K562 (cell line): ENCODE measurements at regions not wholly inside any gene's neighbourhood (a gene's known extent, or its start where the extent isn't known, plus 50 kb on each side); places are given as distances from the start of the nearest gene placed in this dataset.
"Not testable (repeated sequence)": the region's sequence is repeated elsewhere in the genome, so short reads cannot be mapped to it uniquely, and the experiment has no call there.

Experiments used
- ATF3 ChIP-seq, 2 experiments: fragments of 450-650 bp in 1 of 2; sonication (generic) in 1 of 2; formaldehyde crosslinking in 1 of 2; IDR thresholded peaks in 1 of 2; conservative IDR thresholded peaks in 1 of 2; 2 replicates each; pipeline versions ENCODE4 v1.6.1 to v1.8.1; 2016 to 2023; ENCODE audit warnings: mild to moderate bottlenecking in 2 of 2, moderate library complexity in 2 of 2, inconsistent platforms in 1 of 2, missing genetic modification reagents in 1 of 2
- KAT7 ChIP-seq: sonication (generic); formaldehyde crosslinking; IDR thresholded peaks from 2 replicates; pipeline ENCODE4 v1.8.0; 2022; ENCODE audit warnings: missing genetic modification reagents, mild to moderate bottlenecking, borderline replicate concordance
- NFYB ChIP-seq: IDR thresholded peaks from 2 replicates; pipeline ENCODE4 v1.6.1; 2011; ENCODE audit warnings: mild to moderate bottlenecking, moderate library complexity; ENCODE audit not compliant: insufficient read length; ENCODE audit errors: extremely low read depth
- POLR2G ChIP-seq: fragments of 200-400 bp; formaldehyde crosslinking; IDR thresholded peaks from 2 replicates; pipeline ENCODE4 v1.6.1; 2017; ENCODE audit warnings: low read depth, mild to moderate bottlenecking, antibody characterized with exemption, low read length, moderate library complexity
- RAD51 ChIP-seq: fragments of 450-650 bp; IDR thresholded peaks from 2 replicates; pipeline ENCODE4 v1.7.1; 2016; ENCODE audit warnings: low read depth, mild to moderate bottlenecking, borderline replicate concordance
- SMC3 ChIP-seq: conservative IDR thresholded peaks from 2 replicates; pipeline ENCODE4 v1.6.1; 2011; ENCODE audit warnings: low read depth, low read length, improper control_type of control experiment; ENCODE audit not compliant: insufficient read depth
- TCF7 ChIP-seq: sonication (generic); IDR thresholded peaks from 2 replicates; pipeline ENCODE4 v1.6.1; 2016; ENCODE audit warnings: antibody characterized with exemption, borderline replicate concordance
- ZNF766 ChIP-seq: fragments of 200-800 bp; sonication (Bioruptor generic); conservative IDR thresholded peaks from 2 replicates; pipeline ENCODE4 v1.6.1; 2016; ENCODE audit warnings: missing genetic modification characterization, missing compliant biosample characterization
- TF ChIP-seq, protein P1 (sequence below): fragments of 450-650 bp; IDR thresholded peaks from 2 replicates; pipeline ENCODE4 v1.6.1; 2014; ENCODE audit warnings: low read depth, mild to moderate bottlenecking, moderate library complexity, borderline replicate concordance

DNA sequence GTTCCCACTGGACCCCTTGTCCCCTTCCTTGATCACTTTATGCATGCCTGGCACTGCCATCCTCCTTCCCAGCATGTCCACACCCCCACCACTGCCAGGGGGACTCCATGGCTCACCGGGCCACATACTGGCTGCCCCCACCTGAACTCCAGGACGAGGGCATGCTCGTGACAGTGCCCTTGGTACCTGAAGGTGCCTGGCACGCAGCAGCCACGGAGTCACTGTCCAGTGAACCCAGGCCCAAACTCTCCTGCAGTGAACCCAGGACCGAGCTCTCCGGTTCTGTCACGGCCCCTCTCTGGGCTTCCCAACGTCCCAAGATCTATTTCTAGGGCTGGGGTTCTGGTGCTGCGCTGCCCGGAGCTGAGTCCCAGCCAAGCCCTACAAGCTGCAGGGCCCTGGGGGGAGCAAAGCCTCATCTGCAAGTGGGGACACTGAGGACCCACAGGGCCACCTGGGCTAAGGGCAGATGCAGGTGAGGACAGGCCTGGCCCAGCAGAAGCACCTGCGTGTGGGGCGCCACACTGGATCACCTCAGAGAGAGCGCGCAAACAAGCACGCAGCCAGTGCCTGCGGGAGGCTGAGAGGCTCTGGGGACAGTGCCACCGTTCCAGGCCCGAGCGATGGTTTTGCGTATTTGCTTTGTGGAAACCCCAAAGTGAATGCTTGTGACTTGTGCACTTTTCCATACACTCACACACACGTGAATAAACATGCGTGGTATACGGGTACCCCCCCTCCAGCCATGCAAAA, 5406.3 kb upstream of the TPTE start:
- not testable (repeated sequence) for TF ChIP-seq SMC3; ATF3 (IDR thresholded peaks at IDR 0.05); ATF3 (CRISPR knock-in tag; conservative IDR thresholded peaks at IDR 0.05); KAT7 (CRISPR knock-in tag); POLR2G; RAD51; NFYB; ZNF766 (CRISPR knock-in tag); TCF7
- TF ChIP-seq, protein P1, sequence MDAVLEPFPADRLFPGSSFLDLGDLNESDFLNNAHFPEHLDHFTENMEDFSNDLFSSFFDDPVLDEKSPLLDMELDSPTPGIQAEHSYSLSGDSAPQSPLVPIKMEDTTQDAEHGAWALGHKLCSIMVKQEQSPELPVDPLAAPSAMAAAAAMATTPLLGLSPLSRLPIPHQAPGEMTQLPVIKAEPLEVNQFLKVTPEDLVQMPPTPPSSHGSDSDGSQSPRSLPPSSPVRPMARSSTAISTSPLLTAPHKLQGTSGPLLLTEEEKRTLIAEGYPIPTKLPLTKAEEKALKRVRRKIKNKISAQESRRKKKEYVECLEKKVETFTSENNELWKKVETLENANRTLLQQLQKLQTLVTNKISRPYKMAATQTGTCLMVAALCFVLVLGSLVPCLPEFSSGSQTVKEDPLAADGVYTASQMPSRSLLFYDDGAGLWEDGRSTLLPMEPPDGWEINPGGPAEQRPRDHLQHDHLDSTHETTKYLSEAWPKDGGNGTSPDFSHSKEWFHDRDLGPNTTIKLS = not testable (repeated sequence)
